B cell (primary cell): ENCODE measurements at regions not wholly inside any gene's neighbourhood (a gene's known extent, or its start where the extent isn't known, plus 50 kb on each side); places are given as distances from the start of the nearest gene placed in this dataset.

Experiments used
- ATAC-seq: fragments of 200-7000 bp; cut with Tn5 transposase; one replicate; pipeline ENCODE4 v1.10.0; 2021; ENCODE audit warnings: low read depth, mild to moderate bottlenecking, moderate number of reproducible peaks, moderate library complexity
- CTCF ChIA-PET: fragments of 350-600 bp; sonication (Branson Sonifier 250); formaldehyde crosslinking; loops from one replicate; lab custom pipeline; 2021; ENCODE audit warnings: antibody characterized with exemption, inconsistent platforms; lab: Charles Lee
- POLR2A ChIA-PET: fragments of 350-600 bp; sonication (Branson Sonifier 250); formaldehyde crosslinking; loops from one replicate; lab custom pipeline; 2021; ENCODE audit warnings: antibody characterized with exemption; lab: Charles Lee
- DNase-seq: peaks from one replicate; pipeline ENCODE4 v3.0.0; 2013
- H2AFZ ChIP-seq: 2 replicates; pipeline ENCODE4 v1.6.1; 2012; ENCODE audit warnings: mild to moderate bottlenecking, low read depth, low read length; ENCODE audit not compliant: insufficient read depth, poor library complexity, severe bottlenecking
- H3K27ac ChIP-seq, 2 donors: 1 replicate in 1 of 2; 2 replicates in 1 of 2; pipeline ENCODE4 v1.5.1; 2012 to 2013; ENCODE audit warnings: low read length in 2 of 2, mild to moderate bottlenecking in 2 of 2, moderate library complexity in 1 of 2
- H3K27me3 ChIP-seq, 4 experiments: fragments of 200-600 bp in 1 of 4; sonication (generic) in 1 of 4; replicated peaks in 1 of 4; 1 replicate in 2 of 4; 2 replicates in 2 of 4; pipeline versions ENCODE4 v1.6.1 to v1.7.0; 2013 to 2016; ENCODE audit warnings: low read length in 3 of 4, mild to moderate bottlenecking in 2 of 4, mixed read lengths in 1 of 4, moderate library complexity in 1 of 4; ENCODE audit not compliant: insufficient read depth in 4 of 4, control insufficient read depth in 3 of 4; ENCODE audit errors: control extremely low read depth in 1 of 4
- H3K36me3 ChIP-seq, 2 experiments: replicated peaks in 1 of 2; 1 replicate in 1 of 2; 2 replicates in 1 of 2; pipeline versions ENCODE4 v1.6.1 to v1.7.1; 2013; ENCODE audit warnings: low read length in 1 of 2; ENCODE audit not compliant: insufficient read depth in 2 of 2, control insufficient read depth in 1 of 2; ENCODE audit errors: control extremely low read depth in 1 of 2, extremely low read depth in 1 of 2
- H3K4me1 ChIP-seq, 2 donors: fragments of 200-600 bp in 1 of 2; sonication (generic) in 1 of 2; 1 replicate in 1 of 2; 2 replicates in 1 of 2; pipeline versions ENCODE4 v1.5.1 to v1.6.1; 2013 to 2017; ENCODE audit warnings: low read length in 2 of 2; ENCODE audit not compliant: control insufficient read depth in 2 of 2, insufficient read depth in 2 of 2
- H3K4me2 ChIP-seq: replicated peaks from 2 replicates; pipeline ENCODE3; 2012; ENCODE audit warnings: mild to moderate bottlenecking, low read depth, low read length; ENCODE audit not compliant: poor library complexity, severe bottlenecking
- H3K4me3 ChIP-seq, 5 experiments: fragments of 200-600 bp in 1 of 5; sonication (generic) in 1 of 5; 1 replicate in 3 of 5; 2 replicates in 2 of 5; pipeline versions ENCODE4 v1.5.1 to v1.7.0; 2011 to 2016; ENCODE audit warnings: low read length in 4 of 5, mild to moderate bottlenecking in 4 of 5, low read depth in 2 of 5, control low read depth in 1 of 5, moderate library complexity in 1 of 5; ENCODE audit not compliant: insufficient read depth in 1 of 5; ENCODE audit errors: control extremely low read depth in 1 of 5, extremely low read depth in 1 of 5
- H3K79me2 ChIP-seq: fragments of 200-600 bp; sonication (generic); one replicate; pipeline ENCODE4 v1.6.0; 2016; ENCODE audit warnings: low read length; ENCODE audit not compliant: control insufficient read depth, insufficient read depth
- H3K9ac ChIP-seq: fragments of 200-600 bp; sonication (generic); 2 replicates; pipeline ENCODE4 v1.6.1; 2017; ENCODE audit warnings: mild to moderate bottlenecking, low read length, moderate library complexity
- H3K9me3 ChIP-seq, 3 donors: one replicate each; pipeline versions ENCODE4 v1.6.1 to v1.7.1; 2013; ENCODE audit warnings: low read length in 2 of 3; ENCODE audit not compliant: control insufficient read depth in 2 of 3, insufficient read depth in 1 of 3; ENCODE audit errors: control extremely low read depth in 1 of 3
- H4K20me1 ChIP-seq: 2 replicates; pipeline ENCODE4 v1.6.0; 2012; ENCODE audit warnings: mild to moderate bottlenecking, low read length; ENCODE audit not compliant: insufficient read depth, control insufficient read depth, poor library complexity, severe bottlenecking
- H3K27ac Mint-ChIP-seq: one replicate; pipeline ENCODE4 v1.8.0; 2021; ENCODE audit warnings: mixed read lengths
- H3K27me3 Mint-ChIP-seq: one replicate; pipeline ENCODE4 v1.8.0; 2021; ENCODE audit warnings: mixed read lengths
- H3K4me1 Mint-ChIP-seq: one replicate; pipeline ENCODE4 v1.8.0; 2021; ENCODE audit warnings: mixed read lengths
- H3K4me3 Mint-ChIP-seq: one replicate; pipeline ENCODE4 v1.8.0; 2021; ENCODE audit warnings: mixed read lengths
- H3K9me3 Mint-ChIP-seq: one replicate; pipeline ENCODE4 v1.8.0; 2022; ENCODE audit warnings: mixed read lengths; ENCODE audit not compliant: insufficient read depth
- CTCF ChIP-seq: fragments of 200-600 bp; IDR thresholded peaks from one replicate; pipeline ENCODE4 v1.8.0; 2022; ENCODE audit warnings: antibody characterized with exemption, mild to moderate bottlenecking
- EZH2 ChIP-seq: IDR thresholded peaks from 2 replicates; pipeline ENCODE4 v1.6.1; 2012; ENCODE audit warnings: borderline replicate concordance, low read depth, mild to moderate bottlenecking, moderate library complexity, low read length; ENCODE audit not compliant: insufficient read depth, poor library complexity, severe bottlenecking
- WGBS: methylation state at CpG from one replicate; pipeline ENCODE4 v1.1.5; 2013; ENCODE audit warnings: missing lambda C conversion rate; ENCODE audit not compliant: insufficient coverage; 5-methylcytosine and 5-hydroxymethylcytosine counted together
- intact Hi-C: fragments of 100-400 bp; cut with micrococcal nuclease; formaldehyde crosslinking; loops from one replicate; pipeline ENCODE4 v1.10.0; 2022

GRCh38 chr11:72513411-72513810, 79.1 kb upstream of the CLPB start:
- H3K9ac ChIP-seq = no peak overlapping the region
- no peak overlapping the region for H3K4me3 ChIP-seq
- TF ChIP-seq CTCF (no peak), EZH2 (no peak)
- no peaks in the 10 kb centered on the region for H3K4me1 Mint-ChIP-seq
- WGBS = 94% methylated on average over 1 of the region's 1 CpG
- DNase-seq (no peak), ATAC-seq (no peak)
- H3K27me3 Mint-ChIP-seq = peaks cover 29% of the 10 kb centered on the region
- no peak overlapping the region for H2AFZ ChIP-seq
- H4K20me1 ChIP-seq = no peaks in the 10 kb centered on the region
- H3K9me3 ChIP-seq = peaks cover 0 to 24% (median 12%) of the 10 kb centered on the region in 3 donors
- H3K4me2 ChIP-seq = no peak overlapping the region
- H3K36me3 ChIP-seq = no peaks in the 10 kb centered on the region
- H3K27ac Mint-ChIP-seq = no peak overlapping the region
- H3K4me3 Mint-ChIP-seq = no peak overlapping the region
- H3K27ac ChIP-seq = no peak overlapping the region
- H3K27me3 ChIP-seq = peaks cover 0 to 3% (median 0%) of the 10 kb centered on the region in 4 experiments
- intact Hi-C loops = no loop called here
- H3K9me3 Mint-ChIP-seq = peaks cover 13% of the 10 kb centered on the region
- no peaks in the 10 kb centered on the region for H3K4me1 ChIP-seq
- CTCF ChIA-PET = interaction anchor here (0.5 to 1.4 kb wide), 2 partner anchors 19 to 42 kb away, joined by 3 to 4 read pairs; no protein-coding TSS in a partner anchor
- POLR2A ChIA-PET = no interaction called here
- no peaks in the 10 kb centered on the region for H3K79me2 ChIP-seq

DNA sequence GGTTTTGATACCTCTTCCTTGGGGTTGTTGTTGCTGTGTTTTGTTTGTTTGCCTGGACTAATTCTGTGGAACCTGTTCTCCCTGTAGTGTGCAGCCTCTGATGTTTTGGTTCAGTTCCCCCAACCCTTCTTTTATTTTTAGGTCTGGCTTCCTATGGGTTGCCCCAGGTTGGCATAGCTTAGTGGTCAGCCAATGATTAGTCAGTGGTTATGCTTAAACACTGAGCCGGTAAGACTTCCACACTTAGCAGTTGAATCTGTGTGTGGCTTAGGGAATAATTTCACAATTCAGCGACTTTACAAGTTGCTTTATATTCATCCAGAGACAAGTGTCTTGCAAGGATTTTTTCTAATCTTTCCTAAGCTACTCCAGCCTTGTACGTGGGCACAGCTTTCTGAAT, 78.6 kb upstream of the CLPB start:
- DNase-seq = no peak
- H3K27ac Mint-ChIP-seq = no peak overlapping the region
- intact Hi-C loops = no loop called here
- H3K4me1 Mint-ChIP-seq = no peaks in the 10 kb centered on the region
- Histone ChIP-seq H3K4me1 (no peaks in the 10 kb centered on the region), H3K27ac (no peak overlapping the region), H3K9me3 (peaks cover 0 to 24% (median 12%) of the 10 kb centered on the region in 3 donors), H3K4me2 (no peak overlapping the region), H2AFZ (no peak overlapping the region), H3K9ac (no peak overlapping the region), H4K20me1 (no peaks in the 10 kb centered on the region), H3K27me3 (peaks cover 0 to 3% (median 0%) of the 10 kb centered on the region in 4 experiments), H3K79me2 (no peaks in the 10 kb centered on the region), H3K36me3 (no peaks in the 10 kb centered on the region), H3K4me3 (no peak overlapping the region)
- WGBS = no CpG with 5 or more reads among the region's 3 CpGs
- ATAC-seq = no peak
- TF ChIP-seq CTCF (no peak), EZH2 (no peak)
- ChIA-PET CTCF (interaction anchor here (1.4 kb wide), 1 partner anchor 42 kb away, joined by 4 read pairs; no protein-coding TSS in a partner anchor), POLR2A (no interaction called here)
- peaks cover 13% of the 10 kb centered on the region for H3K9me3 Mint-ChIP-seq
- peaks cover 29% of the 10 kb centered on the region for H3K27me3 Mint-ChIP-seq
- no peak overlapping the region for H3K4me3 Mint-ChIP-seq
